ENCODE measurements at regions not wholly inside any gene's neighbourhood (a gene's known extent, or its start where the extent isn't known, plus 50 kb on each side); places are given as distances from the start of the nearest gene placed in this dataset.
"Not testable (repeated sequence)": the region's sequence is repeated elsewhere in the genome, so short reads cannot be mapped to it uniquely, and the experiment has no call there.

- DNase-seq, result no peak
- ATAC-seq (ENCODE audit: low read depth in 2 of 2), result no peak
- Mint-ChIP-seq H3K9me3 (peaks cover 3 to 15% (median 6%) of the 10 kb centered on the region in 7 donors), H3K36me3 (no peaks in the 10 kb centered on the region), H3K4me1 (no peaks in the 10 kb centered on the region), H3K27ac (no peak overlapping the region), H3K27me3 (no peaks in the 10 kb centered on the region), H3K4me3 (no peak overlapping the region)
Measured at GRCh38 chr10:130515670-130516069, 379.5 kb downstream of the GLRX3 start.

DNA sequence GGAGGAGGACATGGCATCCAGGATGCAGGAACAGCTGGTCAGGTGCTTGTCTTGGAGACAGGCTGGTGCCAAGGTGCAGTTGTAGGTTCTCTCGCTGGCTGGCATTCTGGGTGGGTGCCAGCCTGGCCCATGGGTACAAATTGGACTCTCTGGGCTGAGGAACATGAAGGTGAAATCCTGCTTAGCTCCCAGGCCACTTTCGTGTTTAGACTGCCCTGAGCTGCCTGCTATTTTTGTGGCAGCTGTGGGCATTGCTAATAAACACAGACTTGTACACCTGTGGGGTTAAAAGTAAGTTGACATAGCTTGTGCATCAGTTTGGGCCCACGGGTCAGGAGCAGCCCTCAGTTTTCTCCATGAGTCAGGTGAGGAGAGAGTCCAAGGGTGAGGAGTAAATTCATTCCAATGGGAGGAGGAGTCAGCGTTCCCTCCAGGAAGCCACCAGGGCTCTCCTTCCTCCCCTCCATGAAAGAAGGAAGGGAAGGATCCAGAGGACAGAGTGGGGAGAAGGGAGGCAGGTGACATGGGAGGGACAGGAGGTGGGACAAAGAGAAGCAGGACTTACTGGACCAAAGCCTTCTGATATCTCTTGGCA, 380.0 kb downstream of the GLRX3 start:
- DNase-seq, result no peak
- Mint-ChIP-seq H3K27ac (no peak overlapping the region), H3K9me3 (peaks cover 3 to 15% (median 6%) of the 10 kb centered on the region in 7 donors), H3K4me1 (no peaks in the 10 kb centered on the region), H3K4me3 (no peak overlapping the region), H3K36me3 (no peaks in the 10 kb centered on the region), H3K27me3 (no peaks in the 10 kb centered on the region)
- ATAC-seq (ENCODE audit: low read depth in 2 of 2), result no peak

DNA sequence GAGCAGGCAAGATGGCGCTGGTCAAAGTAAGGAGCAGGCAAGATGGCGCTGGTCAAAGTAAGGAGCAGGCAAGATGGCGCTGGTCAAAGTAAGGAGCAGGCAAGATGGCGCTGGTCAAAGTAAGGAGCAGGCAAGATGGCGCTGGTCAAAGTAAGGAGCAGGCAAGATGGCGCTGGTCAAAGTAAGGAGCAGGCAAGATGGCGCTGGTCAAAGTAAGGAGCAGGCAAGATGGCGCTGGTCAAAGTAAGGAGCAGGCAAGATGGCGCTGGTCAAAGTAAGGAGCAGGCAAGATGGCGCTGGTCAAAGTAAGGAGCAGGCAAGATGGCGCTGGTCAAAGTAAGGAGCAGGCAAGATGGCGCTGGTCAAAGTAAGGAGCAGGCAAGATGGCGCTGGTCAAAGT, 382.7 kb downstream of the GLRX3 start:
- H3K27me3 Mint-ChIP-seq; ATAC-seq (ENCODE audit: low read depth in 2 of 2); DNase-seq; H3K36me3 Mint-ChIP-seq; H3K4me1 Mint-ChIP-seq; H3K4me3 Mint-ChIP-seq; H3K27ac Mint-ChIP-seq: not testable (repeated sequence)
- H3K9me3 Mint-ChIP-seq, result peaks cover 3 to 15% (median 6%) of the 10 kb centered on the region in 7 donors

DNA sequence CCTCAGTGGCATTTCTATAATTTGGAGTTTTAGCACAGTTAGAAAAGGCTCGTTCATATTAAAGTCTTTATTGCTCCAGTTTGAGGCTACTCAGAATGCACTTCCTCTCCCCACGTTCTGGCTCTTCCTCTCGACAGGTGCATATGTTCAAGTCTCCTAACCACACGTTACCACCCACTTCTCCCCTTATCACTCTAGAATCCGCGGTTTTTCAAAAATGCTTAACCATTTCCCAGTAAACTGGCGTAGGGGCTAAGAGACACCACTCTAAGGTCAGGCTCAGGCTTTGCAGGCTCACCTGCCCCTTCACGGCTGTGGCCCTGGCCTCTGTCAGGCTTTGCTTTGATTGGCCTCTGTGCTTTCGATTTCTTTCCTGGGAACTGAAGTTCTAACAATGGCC, 383.6 kb downstream of the GLRX3 start:
- H3K4me3 Mint-ChIP-seq, result peak overlapping the region in 1 of 8 donors; percentile 35
- ATAC-seq (ENCODE audit: low read depth in 2 of 2) (no peak), DNase-seq (no peak)
- no peaks in the 10 kb centered on the region for H3K4me1 Mint-ChIP-seq
- H3K9me3 Mint-ChIP-seq, result peaks cover 3 to 15% (median 6%) of the 10 kb centered on the region in 7 donors
- no peaks in the 10 kb centered on the region for H3K36me3 Mint-ChIP-seq
- no peak overlapping the region for H3K27ac Mint-ChIP-seq
- no peaks in the 10 kb centered on the region for H3K27me3 Mint-ChIP-seq

GRCh38 chr10:130531312-130531711, 395.1 kb downstream of the GLRX3 start:
- H3K9me3 Mint-ChIP-seq, result peaks cover 0 to 21% (median 5%) of the 10 kb centered on the region in 7 donors
- DNase-seq, result no peak
- H3K27ac Mint-ChIP-seq, result no peak overlapping the region
- no peak overlapping the region for H3K4me3 Mint-ChIP-seq
- H3K36me3 Mint-ChIP-seq, result no peaks in the 10 kb centered on the region
- ATAC-seq (ENCODE audit: low read depth in 2 of 2), result no peak
- no peaks in the 10 kb centered on the region for H3K4me1 Mint-ChIP-seq
- H3K27me3 Mint-ChIP-seq, result no peaks in the 10 kb centered on the region

- Mint-ChIP-seq H3K9me3 (peaks cover 0 to 11% (median 8%) of the 10 kb centered on the region in 7 donors), H3K27ac (peak overlapping the region in 1 of 6 donors; percentile 52), H3K4me3 (no peak overlapping the region), H3K36me3 (no peaks in the 10 kb centered on the region), H3K27me3 (peaks cover 0 to 18% (median 0%) of the 10 kb centered on the region in 3 donors), H3K4me1 (no peaks in the 10 kb centered on the region)
- DNase-seq (no peak), ATAC-seq (ENCODE audit: low read depth in 2 of 2) (no peak)
Measured at GRCh38 chr10:130541090-130541489, 404.9 kb downstream of the GLRX3 start.

DNA sequence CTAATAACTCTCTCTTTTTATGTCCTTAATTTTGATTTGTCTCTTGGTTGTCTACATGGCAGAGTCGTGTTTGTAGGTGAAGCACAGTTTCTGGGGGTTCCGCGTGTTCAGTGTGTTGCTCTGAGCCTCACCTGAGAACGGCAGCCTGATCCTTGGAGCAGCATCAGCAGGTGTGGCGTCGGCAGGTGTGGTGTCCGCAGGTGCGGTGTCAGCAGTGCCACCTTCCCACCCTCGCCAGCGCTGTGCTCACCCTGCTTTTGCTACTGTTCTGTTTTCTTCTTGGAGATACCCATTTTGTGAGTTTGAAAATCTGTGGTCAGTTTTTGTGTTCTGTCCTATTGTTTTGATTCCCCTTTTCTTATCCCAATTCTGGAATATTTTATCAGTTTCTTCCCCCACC, 406.6 kb downstream of the GLRX3 start:
- Mint-ChIP-seq H3K36me3 (no peaks in the 10 kb centered on the region), H3K4me1 (no peaks in the 10 kb centered on the region), H3K4me3 (no peak overlapping the region), H3K9me3 (peaks cover 0 to 8% (median 6%) of the 10 kb centered on the region in 7 donors), H3K27ac (no peak overlapping the region), H3K27me3 (peaks cover 0 to 18% (median 0%) of the 10 kb centered on the region in 3 donors)
- no peak for DNase-seq
- ATAC-seq (ENCODE audit: low read depth in 2 of 2), result no peak

GRCh38 chr10:130543794-130544193, 407.6 kb downstream of the GLRX3 start:
- no peaks in the 10 kb centered on the region for H3K36me3 Mint-ChIP-seq
- no peaks in the 10 kb centered on the region for H3K9me3 Mint-ChIP-seq
- H3K27ac Mint-ChIP-seq, result no peak overlapping the region
- peaks cover 0 to 18% (median 0%) of the 10 kb centered on the region in 3 donors for H3K27me3 Mint-ChIP-seq
- no peak for ATAC-seq (ENCODE audit: low read depth in 2 of 2)
- H3K4me1 Mint-ChIP-seq, result no peaks in the 10 kb centered on the region
- H3K4me3 Mint-ChIP-seq, result no peak overlapping the region
- no peak for DNase-seq

DNA sequence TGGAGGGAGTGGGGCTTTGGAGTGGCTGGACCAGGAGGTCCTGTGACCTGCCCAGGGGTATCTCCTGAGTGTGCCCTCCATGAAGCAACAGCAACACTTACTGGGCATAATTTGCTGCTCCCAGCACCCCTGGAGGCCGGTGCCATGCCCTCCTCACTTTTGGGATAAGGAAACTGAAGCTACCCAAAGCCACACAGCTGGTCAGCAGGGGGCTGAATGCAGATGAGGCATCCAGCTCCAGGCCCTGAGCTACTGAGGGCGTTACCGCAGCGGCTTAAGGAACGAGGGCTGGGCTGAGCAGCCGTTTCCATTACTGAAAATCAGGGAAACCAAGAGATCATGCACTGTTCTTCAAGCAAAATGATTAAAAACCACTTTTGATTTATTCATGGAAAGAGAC, 408.9 kb downstream of the GLRX3 start:
- no peak overlapping the region for H3K4me3 Mint-ChIP-seq
- H3K27me3 Mint-ChIP-seq, result peaks cover 0 to 18% (median 0%) of the 10 kb centered on the region in 3 donors
- H3K36me3 Mint-ChIP-seq, result no peaks in the 10 kb centered on the region
- DNase-seq (no peak), ATAC-seq (ENCODE audit: low read depth in 2 of 2) (no peak)
- H3K4me1 Mint-ChIP-seq, result no peaks in the 10 kb centered on the region
- no peaks in the 10 kb centered on the region for H3K9me3 Mint-ChIP-seq
- no peak overlapping the region for H3K27ac Mint-ChIP-seq

DNA sequence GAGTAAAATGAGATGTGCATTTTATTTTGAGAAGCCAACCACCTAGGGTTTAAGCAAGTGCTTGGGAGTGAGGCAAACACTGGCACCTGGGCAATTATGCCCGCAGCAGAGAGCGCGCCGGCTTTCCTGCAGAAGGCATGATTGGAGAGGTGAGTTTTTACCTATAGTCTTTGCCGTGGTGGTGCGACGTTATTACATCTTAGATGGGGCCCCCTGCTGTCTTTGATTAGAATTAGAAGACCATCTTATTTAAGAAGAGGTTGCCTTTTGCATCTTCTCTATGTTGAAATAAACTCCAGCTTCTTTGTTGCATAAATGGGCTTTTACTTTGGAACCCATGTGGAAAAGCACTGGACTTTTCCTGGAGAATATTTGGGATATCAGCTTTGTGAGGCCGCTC, 409.5 kb downstream of the GLRX3 start:
- peaks cover 0 to 18% (median 0%) of the 10 kb centered on the region in 3 donors for H3K27me3 Mint-ChIP-seq
- no peak for ATAC-seq (ENCODE audit: low read depth in 2 of 2)
- H3K36me3 Mint-ChIP-seq, result no peaks in the 10 kb centered on the region
- H3K27ac Mint-ChIP-seq, result no peak overlapping the region
- no peaks in the 10 kb centered on the region for H3K4me1 Mint-ChIP-seq
- no peak for DNase-seq
- no peak overlapping the region for H3K4me3 Mint-ChIP-seq
- H3K9me3 Mint-ChIP-seq, result no peaks in the 10 kb centered on the region

GRCh38 chr10:130546841-130547240, 410.6 kb downstream of the GLRX3 start:
- Mint-ChIP-seq H3K4me1 (no peaks in the 10 kb centered on the region), H3K27ac (no peak overlapping the region), H3K9me3 (no peaks in the 10 kb centered on the region), H3K36me3 (no peaks in the 10 kb centered on the region), H3K27me3 (peaks cover 0 to 11% (median 0%) of the 10 kb centered on the region in 3 donors), H3K4me3 (no peak overlapping the region)
- ATAC-seq (ENCODE audit: low read depth in 2 of 2), result no peak
- no peak for DNase-seq

DNA sequence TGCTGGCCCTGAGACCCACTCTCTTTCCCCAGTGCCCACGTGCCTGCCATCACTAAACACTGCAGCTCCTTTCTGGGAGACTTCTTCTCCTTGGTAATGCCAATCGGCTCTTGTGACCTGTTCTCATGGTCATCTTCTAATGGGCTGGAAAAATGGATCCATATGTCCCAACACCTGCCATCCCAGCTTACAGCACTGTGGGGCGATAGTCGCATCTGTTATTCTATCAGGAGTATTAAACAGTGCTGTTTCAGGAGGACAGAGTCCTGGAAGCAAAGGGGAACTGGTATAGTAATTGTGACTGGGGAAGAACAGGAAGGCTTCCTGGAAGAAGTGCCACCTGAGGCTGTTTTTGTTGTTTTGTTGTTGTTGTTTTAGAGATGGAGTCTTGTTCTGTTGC, 411.2 kb downstream of the GLRX3 start:
- H3K27me3 Mint-ChIP-seq, result peaks cover 0 to 11% (median 0%) of the 10 kb centered on the region in 3 donors
- DNase-seq, result no peak

DNA sequence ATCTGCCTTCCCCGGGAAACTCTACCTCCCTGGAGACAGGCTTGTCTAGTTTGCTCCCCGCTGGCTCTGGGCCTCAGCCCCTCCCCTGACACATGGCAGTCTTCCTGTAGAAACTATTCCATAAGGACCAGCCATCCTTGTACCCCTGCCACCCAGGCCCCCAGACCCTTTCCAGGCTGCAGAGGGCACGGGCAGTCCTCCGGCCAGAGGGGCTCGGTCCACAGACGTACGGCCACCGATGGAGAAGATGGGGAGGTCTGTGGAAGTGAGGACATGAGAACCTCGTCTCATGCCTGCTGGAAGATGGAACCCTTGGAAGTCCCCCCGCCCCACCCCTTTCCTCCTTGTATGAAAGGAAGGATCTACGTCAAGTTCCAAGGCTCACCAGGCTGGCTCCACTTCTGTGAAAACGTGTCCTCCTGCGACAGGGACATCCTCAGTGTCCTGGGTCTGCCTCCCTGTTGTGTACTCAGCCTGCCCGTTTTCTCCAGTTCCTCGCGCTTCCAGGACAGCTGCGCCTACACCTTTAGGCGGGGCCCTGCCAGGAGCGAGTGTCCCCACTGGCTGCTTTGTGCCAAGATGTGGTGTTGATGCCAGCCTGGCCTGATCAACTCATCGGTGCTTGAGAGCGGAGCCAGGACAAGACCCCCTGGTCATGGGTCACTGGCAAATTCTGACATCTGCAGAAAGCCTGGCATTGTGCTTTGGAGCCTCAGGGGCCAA, 414.9 kb downstream of the GLRX3 start:
- no peaks in the 10 kb centered on the region for H3K4me1 Mint-ChIP-seq
- H3K27me3 Mint-ChIP-seq, result no peaks in the 10 kb centered on the region
- H3K9me3 Mint-ChIP-seq, result peaks cover 0 to 9% (median 0%) of the 10 kb centered on the region in 7 donors
- H3K4me3 Mint-ChIP-seq, result peak overlapping the region in 1 of 8 donors; percentile 77
- H3K36me3 Mint-ChIP-seq, result no peaks in the 10 kb centered on the region
- ATAC-seq (ENCODE audit: low read depth in 2 of 2), result no peak
- no peak overlapping the region for H3K27ac Mint-ChIP-seq
- DNase-seq, result no peak

More for the DNA sequence above, 411.2 kb downstream of the GLRX3 start:
- ATAC-seq (ENCODE audit: low read depth in 2 of 2), result no peak
- no peak overlapping the region for H3K4me3 Mint-ChIP-seq
- no peaks in the 10 kb centered on the region for H3K36me3 Mint-ChIP-seq
- no peaks in the 10 kb centered on the region for H3K9me3 Mint-ChIP-seq
- no peaks in the 10 kb centered on the region for H3K4me1 Mint-ChIP-seq
- no peak overlapping the region for H3K27ac Mint-ChIP-seq

DNA sequence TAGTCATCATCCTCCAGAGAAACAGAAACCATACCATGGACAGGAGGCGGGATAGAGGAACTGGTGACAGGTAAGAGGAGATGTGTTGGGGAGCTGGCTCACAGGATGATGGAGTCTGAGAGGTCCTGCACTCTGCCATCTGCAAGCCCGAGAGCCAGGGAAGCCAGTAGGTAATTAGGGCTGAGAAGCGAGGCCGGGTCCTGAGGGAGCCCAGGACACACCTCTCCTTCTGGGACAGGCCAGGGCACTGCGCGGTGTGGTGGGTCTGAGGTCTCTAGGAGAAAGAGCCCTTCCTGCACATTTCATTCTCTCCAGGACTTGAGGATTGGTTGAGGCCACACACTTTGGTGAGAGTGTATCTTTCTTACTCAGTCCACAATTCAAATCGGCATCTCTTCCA, 415.5 kb downstream of the GLRX3 start:
- no peaks in the 10 kb centered on the region for H3K4me1 Mint-ChIP-seq
- no peaks in the 10 kb centered on the region for H3K36me3 Mint-ChIP-seq
- ATAC-seq (ENCODE audit: low read depth in 2 of 2), result no peak
- no peak overlapping the region for H3K4me3 Mint-ChIP-seq
- no peak overlapping the region for H3K27ac Mint-ChIP-seq
- H3K27me3 Mint-ChIP-seq, result no peaks in the 10 kb centered on the region
- no peak for DNase-seq
- peaks cover 0 to 9% (median 0%) of the 10 kb centered on the region in 7 donors for H3K9me3 Mint-ChIP-seq
